ENCODE measurements at regions not wholly inside any gene's neighbourhood (a gene's known extent, or its start where the extent isn't known, plus 50 kb on each side); places are given as distances from the start of the nearest gene placed in this dataset.

GRCh38 chr11:134647066-134647743 is 235.2 kb upstream of the B3GAT1 start:
- no peak for DNase-seq (ENCODE audit: low read depth in 2 of 2)

- DNase-seq (ENCODE audit: low read depth in 2 of 2), result no peak
Observed at GRCh38 chr11:134646561-134646960, 234.5 kb upstream of the B3GAT1 start.

GRCh38 chr11:134645576-134645975 is 233.5 kb upstream of the B3GAT1 start:
- no peak for DNase-seq (ENCODE audit: low read depth in 2 of 2)

GRCh38 chr11:134644476-134645456 is 232.7 kb upstream of the B3GAT1 start:
- no peak for DNase-seq (ENCODE audit: low read depth in 2 of 2)

GRCh38 chr11:134643115-134644012 is 231.3 kb upstream of the B3GAT1 start:
- DNase-seq (ENCODE audit: low read depth in 2 of 2), result no peak

- no peak for DNase-seq (ENCODE audit: low read depth in 2 of 2)
Observed at GRCh38 chr11:134642206-134642605, 230.2 kb upstream of the B3GAT1 start.

- no peak for DNase-seq (ENCODE audit: low read depth in 2 of 2)
Observed at GRCh38 chr11:134640971-134641968, 229.2 kb upstream of the B3GAT1 start.

GRCh38 chr11:134640536-134640935 is 228.5 kb upstream of the B3GAT1 start:
- DNase-seq (ENCODE audit: low read depth in 2 of 2), result no peak

GRCh38 chr11:134639586-134640330 is 227.7 kb upstream of the B3GAT1 start:
- DNase-seq (ENCODE audit: low read depth in 2 of 2), result no peak

- DNase-seq (ENCODE audit: low read depth in 2 of 2), result no peak
Observed at GRCh38 chr11:134638796-134639430, 226.9 kb upstream of the B3GAT1 start.

GRCh38 chr11:134637091-134638015 is 225.3 kb upstream of the B3GAT1 start:
- DNase-seq (ENCODE audit: low read depth in 2 of 2), result no peak

- DNase-seq (ENCODE audit: low read depth in 2 of 2), result no peak
Observed at GRCh38 chr11:134636071-134636470, 224.0 kb upstream of the B3GAT1 start.

GRCh38 chr11:134634897-134635831 is 223.1 kb upstream of the B3GAT1 start:
- no peak for DNase-seq (ENCODE audit: low read depth in 2 of 2)

GRCh38 chr11:134633276-134633675 is 221.2 kb upstream of the B3GAT1 start:
- no peak for DNase-seq (ENCODE audit: low read depth in 2 of 2)

GRCh38 chr11:134632347-134633119 is 220.5 kb upstream of the B3GAT1 start:
- DNase-seq (ENCODE audit: low read depth in 2 of 2), result no peak

- DNase-seq (ENCODE audit: low read depth in 2 of 2), result no peak
Observed at GRCh38 chr11:134630861-134631260, 218.8 kb upstream of the B3GAT1 start.

All from fibroblast of skin of left quadriceps (primary cell).